BLaER1 (cell line): ENCODE measurements at regions not wholly inside any gene's neighbourhood (a gene's known extent, or its start where the extent isn't known, plus 50 kb on each side); places are given as distances from the start of the nearest gene placed in this dataset.

Source experiments
- H3K27ac ChIP-seq: shearing (Covaris generic); formaldehyde crosslinking; 2 replicates; pipeline ENCODE4 v1.8.1; 2022
- H3K27me3 ChIP-seq: shearing (Covaris generic); formaldehyde crosslinking; 2 replicates; pipeline ENCODE4 v1.8.1; 2022
- H3K36me3 ChIP-seq: shearing (Covaris generic); formaldehyde crosslinking; 2 replicates; pipeline ENCODE4 v1.8.1; 2022
- H3K4me1 ChIP-seq: shearing (Covaris generic); formaldehyde crosslinking; 2 replicates; pipeline ENCODE4 v1.8.1; 2022
- H3K4me2 ChIP-seq: shearing (Covaris generic); formaldehyde crosslinking; 2 replicates; pipeline ENCODE4 v1.8.1; 2022
- H3K4me3 ChIP-seq: shearing (Covaris generic); formaldehyde crosslinking; 2 replicates; pipeline ENCODE4 v1.8.1; 2022
- H3K9ac ChIP-seq: shearing (Covaris generic); formaldehyde crosslinking; 2 replicates; pipeline ENCODE4 v1.8.1; 2022
- H3K9me3 ChIP-seq: shearing (Covaris generic); formaldehyde crosslinking; 2 replicates; pipeline ENCODE4 v1.8.1; 2022
- H4K20me1 ChIP-seq: shearing (Covaris generic); formaldehyde crosslinking; 2 replicates; pipeline ENCODE4 v1.8.1; 2022
- Cebpa-rat ChIP-seq: shearing (Covaris generic); IDR thresholded peaks from 2 replicates; pipeline ENCODE4 v1.8.1; 2022

DNA sequence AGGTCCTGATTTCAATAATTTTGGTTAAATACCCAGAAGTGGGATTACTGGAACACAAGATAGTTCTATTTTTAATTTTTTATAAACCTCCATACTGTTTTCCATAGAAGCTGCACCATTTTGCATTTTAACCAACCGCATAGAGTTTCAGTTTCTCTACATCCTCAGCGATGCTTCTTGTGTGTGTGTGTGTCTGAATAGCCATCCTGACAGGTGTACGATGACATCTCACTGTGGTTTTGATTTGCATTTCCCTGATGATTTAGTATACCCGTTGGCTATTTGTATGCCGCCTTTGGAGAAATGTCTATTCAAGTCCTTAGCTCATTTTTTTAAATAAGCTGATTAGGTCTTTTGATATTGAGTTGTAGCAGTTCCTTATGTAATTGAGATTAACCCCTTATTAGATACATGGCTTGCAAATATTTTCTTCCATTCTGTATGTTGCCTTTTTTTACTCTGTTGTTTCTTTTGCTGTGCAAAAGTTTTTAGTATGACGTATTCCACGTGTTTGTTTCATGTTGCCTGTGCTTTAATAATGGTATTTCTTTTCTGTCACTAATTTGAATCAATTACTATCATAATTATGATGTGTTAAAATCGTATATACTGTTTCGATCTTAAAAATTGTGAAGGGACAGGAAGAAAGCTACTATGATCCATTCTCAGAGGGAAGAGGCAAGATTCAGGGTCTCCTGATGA lies 227.2 kb upstream of the MON1B start:
- Histone ChIP-seq H3K4me3 (no peak overlapping the region), H3K4me1 (no peaks in the 10 kb centered on the region), H3K27ac (no peak overlapping the region), H3K9me3 (no peaks in the 10 kb centered on the region), H3K36me3 (no peaks in the 10 kb centered on the region), H3K9ac (no peak overlapping the region), H3K4me2 (no peak overlapping the region), H4K20me1 (no peaks in the 10 kb centered on the region), H3K27me3 (no peaks in the 10 kb centered on the region)
- TF ChIP-seq Cebpa-rat, result no peak

DNA sequence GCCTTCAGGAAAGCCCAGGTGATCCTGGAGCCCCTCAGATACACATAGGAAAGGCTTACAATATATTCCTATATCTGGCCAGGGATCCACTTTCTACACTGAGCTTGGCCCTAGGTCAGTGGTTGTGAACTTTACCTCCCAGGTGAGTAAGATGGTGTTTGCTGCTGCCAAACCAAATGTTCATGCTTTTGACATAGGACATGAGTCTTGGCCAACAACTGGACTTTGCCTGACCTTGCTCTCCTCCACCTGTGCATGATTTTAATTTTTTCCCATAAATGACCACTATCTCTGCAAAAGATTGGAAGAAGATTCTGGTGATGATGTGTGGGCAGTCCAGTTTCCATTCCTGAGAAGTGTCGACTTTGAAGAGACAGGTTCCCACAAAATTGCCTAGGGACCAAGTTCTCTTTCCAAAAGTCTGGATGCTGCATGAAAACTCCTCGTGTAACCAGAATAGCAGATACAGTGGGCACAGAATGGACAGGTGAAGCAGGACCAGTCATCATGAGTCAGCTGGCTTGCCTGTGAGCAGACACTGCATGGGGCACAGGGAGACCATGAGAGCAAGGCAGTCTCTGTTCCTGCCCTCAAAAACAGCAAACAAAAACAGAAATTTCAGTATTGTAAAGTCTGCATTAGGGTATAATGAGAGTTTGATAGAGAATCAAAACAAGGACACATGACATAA lies 226.4 kb upstream of the MON1B start:
- no peak for TF ChIP-seq Cebpa-rat
- H3K4me2 ChIP-seq, result no peak overlapping the region

DNA sequence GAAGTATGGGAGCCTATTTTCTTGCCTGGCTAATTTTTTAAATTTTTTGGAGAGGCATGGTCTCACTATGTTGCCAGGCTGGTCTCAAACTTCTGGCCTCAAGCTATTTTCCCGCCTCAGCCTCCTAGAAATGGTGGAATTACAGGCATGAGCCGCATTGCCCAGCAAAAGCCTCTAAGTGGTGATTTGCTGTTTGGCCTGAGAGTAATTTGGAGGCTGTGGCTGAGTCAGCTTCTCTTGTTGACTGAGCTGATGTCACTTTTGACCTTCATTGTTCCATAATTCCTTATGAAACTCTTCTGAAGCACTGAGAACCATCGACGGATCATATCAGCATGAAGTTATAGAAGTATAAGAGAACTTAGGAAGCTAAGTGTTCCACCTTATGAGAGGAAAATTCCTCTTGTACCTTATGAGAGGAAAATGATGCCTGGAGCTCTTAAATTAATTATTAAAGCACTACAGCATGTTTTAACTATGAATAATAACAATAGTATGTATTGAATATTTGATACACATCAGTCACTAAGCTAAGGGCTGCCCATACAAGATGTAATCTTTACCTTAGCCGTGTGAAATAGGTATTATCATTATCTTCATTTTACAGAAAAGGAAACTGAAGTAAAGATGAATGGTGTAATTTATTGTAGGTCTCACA lies 220.8 kb upstream of the MON1B start:
- Histone ChIP-seq H3K27ac (no peak overlapping the region), H3K9ac (no peak overlapping the region), H3K4me2 (no peak overlapping the region), H3K36me3 (no peaks in the 10 kb centered on the region), H3K4me3 (no peak overlapping the region), H3K9me3 (no peaks in the 10 kb centered on the region), H3K27me3 (no peaks in the 10 kb centered on the region), H3K4me1 (no peaks in the 10 kb centered on the region), H4K20me1 (no peaks in the 10 kb centered on the region)
- TF ChIP-seq Cebpa-rat, result no peak

More for the DNA sequence above, 226.4 kb upstream of the MON1B start:
- H4K20me1 ChIP-seq, result no peaks in the 10 kb centered on the region
- H3K9ac ChIP-seq, result no peak overlapping the region
- H3K27ac ChIP-seq, result no peak overlapping the region
- no peaks in the 10 kb centered on the region for H3K4me1 ChIP-seq
- H3K4me3 ChIP-seq, result no peak overlapping the region
- H3K9me3 ChIP-seq, result no peaks in the 10 kb centered on the region
- no peaks in the 10 kb centered on the region for H3K36me3 ChIP-seq
- no peaks in the 10 kb centered on the region for H3K27me3 ChIP-seq

DNA sequence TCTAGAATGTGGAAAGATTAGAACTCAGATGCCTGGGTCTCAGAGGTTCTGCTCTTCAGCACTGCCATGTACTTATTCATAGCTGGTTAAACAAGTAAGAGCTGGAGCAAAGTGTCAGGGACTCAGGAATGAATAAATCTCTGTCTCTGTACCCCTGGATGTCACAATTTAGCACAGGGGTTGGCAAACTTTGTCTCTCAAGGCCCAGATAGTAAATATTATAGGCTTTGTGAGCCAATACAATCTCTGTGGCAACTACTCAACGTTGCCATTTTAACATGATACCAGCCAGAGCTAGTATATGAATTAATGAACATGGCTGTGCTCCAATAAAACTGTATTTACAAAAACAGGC lies 220.3 kb upstream of the MON1B start:
- TF ChIP-seq Cebpa-rat, result no peak
- Histone ChIP-seq H3K4me1 (no peaks in the 10 kb centered on the region), H3K27me3 (no peaks in the 10 kb centered on the region), H3K9ac (no peak overlapping the region), H3K9me3 (no peaks in the 10 kb centered on the region), H3K4me2 (no peak overlapping the region), H3K36me3 (no peaks in the 10 kb centered on the region), H3K27ac (no peak overlapping the region), H3K4me3 (no peak overlapping the region), H4K20me1 (no peaks in the 10 kb centered on the region)

DNA sequence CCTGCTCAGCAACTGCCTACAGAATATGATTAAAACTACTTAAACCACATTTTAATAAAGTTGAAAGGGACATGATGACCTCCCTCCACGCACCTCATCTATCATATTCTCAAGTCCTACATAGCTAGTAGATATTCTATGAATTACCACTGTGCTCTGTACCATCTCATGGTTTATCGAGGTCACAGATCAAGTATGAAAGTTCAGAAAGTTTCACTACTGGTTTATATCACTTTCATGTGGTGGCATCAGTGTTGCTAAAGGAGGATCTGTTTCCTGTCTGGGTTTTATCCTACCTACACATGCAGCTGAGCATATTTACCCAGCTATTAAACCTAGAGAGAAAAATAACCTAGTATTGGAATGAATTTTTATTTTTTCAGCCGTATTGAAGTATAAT lies 214.9 kb upstream of the MON1B start:
- Histone ChIP-seq H3K9ac (no peak overlapping the region), H3K4me2 (peak overlapping the region; percentile 32), H3K36me3 (no peaks in the 10 kb centered on the region), H3K4me3 (no peak overlapping the region), H3K4me1 (peaks cover 9% of the 10 kb centered on the region; the same call in 1 of the 2 replicates), H3K9me3 (no peaks in the 10 kb centered on the region), H3K27me3 (no peaks in the 10 kb centered on the region), H4K20me1 (no peaks in the 10 kb centered on the region), H3K27ac (no peak overlapping the region)
- TF ChIP-seq Cebpa-rat, result no peak

DNA sequence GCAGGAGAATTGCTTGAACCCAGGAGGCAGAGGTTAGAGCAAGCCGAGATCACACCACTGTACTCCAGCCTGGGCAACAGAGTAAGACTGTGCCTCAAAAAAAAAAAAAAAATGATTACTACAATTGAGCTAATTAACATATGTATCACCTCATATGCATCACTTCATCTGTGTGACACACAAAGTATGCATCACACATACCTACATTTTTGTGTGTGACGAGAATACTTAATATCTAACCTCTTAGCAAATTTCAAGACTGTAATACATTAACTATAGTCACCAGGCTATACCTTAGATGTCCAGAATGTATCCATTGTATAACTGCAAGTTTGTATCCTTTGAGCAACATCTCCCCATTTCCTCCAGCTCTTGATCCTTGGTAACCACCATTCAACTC lies 214.2 kb upstream of the MON1B start:
- Histone ChIP-seq H3K4me2 (peak overlapping the region; percentile 32; the same call in 1 of the 2 replicates), H3K9ac (no peak overlapping the region), H3K4me3 (no peak overlapping the region), H4K20me1 (no peaks in the 10 kb centered on the region), H3K36me3 (no peaks in the 10 kb centered on the region), H3K9me3 (no peaks in the 10 kb centered on the region), H3K27me3 (no peaks in the 10 kb centered on the region), H3K27ac (no peak overlapping the region), H3K4me1 (peaks cover 9% of the 10 kb centered on the region; the same call in 1 of the 2 replicates)
- TF ChIP-seq Cebpa-rat, result no peak

DNA sequence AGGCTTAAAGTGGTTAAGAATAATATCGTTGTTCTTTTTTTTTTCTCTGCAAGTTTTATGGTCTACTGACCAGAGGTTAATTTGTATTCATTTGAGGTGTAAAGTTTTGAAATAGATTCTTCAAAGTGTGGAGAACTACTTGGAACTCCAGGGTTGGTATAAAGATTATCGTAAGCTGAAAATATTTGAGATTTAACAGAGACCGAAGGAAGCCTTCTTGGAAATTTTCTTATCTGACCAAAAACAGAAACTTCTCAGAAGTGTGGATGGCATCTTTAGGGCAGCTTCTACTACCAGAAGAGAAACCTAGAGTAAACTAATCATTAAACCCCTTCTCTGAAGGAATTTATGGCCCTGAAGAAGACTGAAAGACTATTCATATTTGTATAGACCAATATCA lies 206.8 kb upstream of the MON1B start:
- H3K4me3 ChIP-seq, result no peak overlapping the region
- H3K4me1 ChIP-seq, result no peaks in the 10 kb centered on the region
- no peak overlapping the region for H3K27ac ChIP-seq
- no peak overlapping the region for H3K9ac ChIP-seq
- TF ChIP-seq Cebpa-rat, result no peak
- no peaks in the 10 kb centered on the region for H4K20me1 ChIP-seq
- H3K4me2 ChIP-seq, result no peak overlapping the region
- H3K9me3 ChIP-seq, result no peaks in the 10 kb centered on the region
- H3K27me3 ChIP-seq, result no peaks in the 10 kb centered on the region
- no peaks in the 10 kb centered on the region for H3K36me3 ChIP-seq

DNA sequence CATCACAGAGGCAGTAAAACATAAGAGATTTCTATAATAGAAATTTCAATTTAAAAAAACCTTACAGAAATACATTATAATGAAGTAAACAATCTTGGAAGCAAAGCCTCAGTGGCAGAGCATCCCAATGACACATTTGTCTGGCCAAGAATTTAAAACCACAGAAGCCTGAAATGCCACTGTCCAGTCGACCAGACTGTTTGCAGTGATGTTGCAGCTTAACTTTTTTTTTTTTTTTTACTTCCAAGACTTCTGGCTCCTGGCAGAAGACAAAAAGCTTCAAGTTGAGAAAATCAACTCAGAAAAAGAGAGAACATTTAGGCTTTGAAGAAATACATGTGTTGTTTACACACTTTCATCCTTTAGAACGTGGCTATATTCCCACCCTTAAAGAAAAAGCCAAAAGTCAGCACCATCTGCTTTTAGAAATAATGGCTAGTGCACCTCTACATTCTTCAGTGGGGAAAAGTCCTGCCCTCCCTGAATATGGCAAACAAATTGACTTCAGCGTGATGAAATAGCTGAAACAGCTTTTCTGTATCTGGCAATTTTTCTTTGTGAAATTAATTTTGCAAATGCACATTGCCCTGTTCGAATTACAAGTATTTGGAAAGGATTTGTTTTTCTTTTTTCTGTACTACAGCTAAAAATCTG lies 205.5 kb upstream of the MON1B start:
- H3K9ac ChIP-seq, result no peak overlapping the region
- no peaks in the 10 kb centered on the region for H3K36me3 ChIP-seq
- no peak for TF ChIP-seq Cebpa-rat
- H4K20me1 ChIP-seq, result no peaks in the 10 kb centered on the region
- H3K4me2 ChIP-seq, result no peak overlapping the region
- H3K4me1 ChIP-seq, result no peaks in the 10 kb centered on the region
- no peaks in the 10 kb centered on the region for H3K9me3 ChIP-seq
- H3K27ac ChIP-seq, result no peak overlapping the region
- H3K4me3 ChIP-seq, result no peak overlapping the region
- no peaks in the 10 kb centered on the region for H3K27me3 ChIP-seq

DNA sequence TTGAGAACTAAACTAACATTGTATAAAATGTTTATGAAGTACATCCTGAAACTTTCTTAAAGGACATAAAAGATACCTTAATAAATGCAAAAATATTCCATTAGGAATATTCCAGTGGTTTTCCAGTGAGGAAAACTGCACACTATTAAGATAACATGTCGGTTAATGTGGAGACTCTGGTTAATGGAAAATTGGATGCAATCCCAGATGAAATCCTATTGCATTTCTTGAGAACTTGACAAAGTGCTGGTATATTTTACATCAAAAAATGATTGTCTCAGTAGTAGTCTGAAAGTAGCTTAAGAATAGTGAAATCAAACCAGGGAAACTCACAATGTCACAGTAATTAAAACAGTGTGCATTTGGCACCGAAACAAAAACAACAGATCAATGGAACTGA lies 202.5 kb upstream of the MON1B start:
- Histone ChIP-seq H4K20me1 (no peaks in the 10 kb centered on the region), H3K4me1 (no peaks in the 10 kb centered on the region), H3K27me3 (no peaks in the 10 kb centered on the region), H3K9me3 (no peaks in the 10 kb centered on the region), H3K9ac (no peak overlapping the region), H3K27ac (no peak overlapping the region), H3K36me3 (no peaks in the 10 kb centered on the region), H3K4me3 (no peak overlapping the region), H3K4me2 (no peak overlapping the region)
- no peak for TF ChIP-seq Cebpa-rat

DNA sequence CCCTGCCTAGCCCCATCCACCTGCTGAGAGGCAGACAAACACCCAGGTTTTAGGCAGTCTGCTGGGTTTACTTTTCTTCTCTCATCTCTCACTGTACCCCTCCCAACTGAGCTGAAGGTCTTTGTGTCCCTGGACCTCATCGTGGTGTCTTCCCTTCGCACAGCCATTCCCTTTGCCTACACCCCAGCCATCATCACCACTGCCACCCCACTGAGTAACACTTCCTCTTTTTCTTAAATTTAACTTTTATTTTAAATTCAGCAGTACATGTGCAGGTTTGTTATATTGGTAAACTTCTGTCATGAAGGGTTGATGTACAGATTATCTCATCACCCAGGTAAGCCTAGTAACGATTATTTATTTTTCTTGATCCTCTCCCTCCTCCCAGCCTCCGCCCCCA lies 188.3 kb upstream of the MON1B start:
- Histone ChIP-seq H3K9me3 (no peaks in the 10 kb centered on the region), H3K4me3 (no peak overlapping the region), H3K4me1 (no peaks in the 10 kb centered on the region), H3K4me2 (no peak overlapping the region), H3K27ac (no peak overlapping the region), H3K36me3 (no peaks in the 10 kb centered on the region), H4K20me1 (no peaks in the 10 kb centered on the region), H3K27me3 (no peaks in the 10 kb centered on the region), H3K9ac (no peak overlapping the region)
- TF ChIP-seq Cebpa-rat, result no peak
